Mesodermal cell (in vitro differentiated cells): ENCODE measurements at regions not wholly inside any gene's neighbourhood (a gene's known extent, or its start where the extent isn't known, plus 50 kb on each side); places are given as distances from the start of the nearest gene placed in this dataset.
"Not testable (repeated sequence)": the region's sequence is repeated elsewhere in the genome, so short reads cannot be mapped to it uniquely, and the experiment has no call there.

Experiments used
- H3K27ac ChIP-seq: 2 replicates; pipeline ENCODE4 v1.7.0; 2013; ENCODE audit warnings: mild to moderate bottlenecking, low read depth, low read length, moderate library complexity; ENCODE audit not compliant: severe bottlenecking
- H3K36me3 ChIP-seq: 2 replicates; pipeline ENCODE4 v1.7.1; 2013; ENCODE audit warnings: mild to moderate bottlenecking, low read length, moderate library complexity; ENCODE audit not compliant: control insufficient read depth, insufficient read depth
- H3K4me1 ChIP-seq: one replicate; pipeline ENCODE4 v1.7.1; 2013; ENCODE audit warnings: mild to moderate bottlenecking, low read length; ENCODE audit not compliant: insufficient read depth, control insufficient read depth, poor library complexity, severe bottlenecking
- H3K4me3 ChIP-seq: 2 replicates; pipeline ENCODE4 v1.7.0; 2013; ENCODE audit warnings: low read length, control low read depth, mild to moderate bottlenecking; ENCODE audit not compliant: insufficient read depth, poor library complexity, severe bottlenecking; ENCODE audit errors: extremely low read depth
- H3K9me3 ChIP-seq: 2 replicates; pipeline ENCODE4 v1.7.1; 2013; ENCODE audit warnings: mild to moderate bottlenecking, low read length, moderate library complexity; ENCODE audit not compliant: control insufficient read depth
- WGBS, 2 experiments: methylation state at CpG; one replicate each; pipeline ENCODE4 v1.1.5; 2013; ENCODE audit warnings: missing lambda C conversion rate in 2 of 2; ENCODE audit not compliant: insufficient coverage in 2 of 2; 5-methylcytosine and 5-hydroxymethylcytosine counted together

DNA sequence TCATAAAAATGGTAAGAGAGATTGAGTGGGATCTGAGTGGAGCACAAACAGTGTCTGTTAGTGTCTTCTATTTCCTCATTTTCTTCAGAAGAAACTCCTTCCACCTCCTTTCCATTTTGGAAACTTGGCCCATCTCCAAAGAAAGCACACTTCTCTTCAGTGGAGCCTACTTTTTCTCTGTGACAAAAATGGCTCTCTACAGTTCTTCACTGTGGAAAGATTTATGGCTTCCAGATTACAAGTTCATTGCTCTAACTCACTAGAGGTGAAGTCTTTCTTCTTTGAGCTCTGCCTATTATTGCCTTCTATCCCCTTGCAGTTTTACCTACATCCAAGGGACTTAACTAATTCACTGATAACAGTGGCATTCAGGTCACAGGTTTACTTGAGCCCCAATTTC, 325.8 kb downstream of the ANTXR2 start:
- Histone ChIP-seq H3K4me1 (no peaks in the 10 kb centered on the region), H3K9me3 (no peaks in the 10 kb centered on the region), H3K27ac (no peak overlapping the region), H3K4me3 (no peak overlapping the region), H3K36me3 (no peaks in the 10 kb centered on the region)

DNA sequence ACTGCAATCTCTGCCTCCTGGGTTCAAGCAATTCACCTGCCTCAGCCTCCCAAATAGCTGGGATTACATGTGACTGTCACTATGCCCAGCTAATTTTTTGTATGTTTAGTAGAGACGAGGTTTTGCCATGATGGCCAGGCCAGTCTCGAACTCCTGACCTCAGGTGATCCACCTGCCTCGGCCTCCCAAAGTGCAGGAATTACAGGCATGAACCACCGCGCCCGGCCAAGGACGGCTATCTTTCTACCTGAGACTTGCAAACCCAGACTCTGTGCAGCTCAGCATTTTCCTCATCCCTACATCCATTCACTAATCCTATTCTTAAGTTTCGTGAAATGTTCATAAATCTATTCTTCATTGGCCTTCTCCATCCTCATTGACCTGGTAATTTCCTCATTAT, 330.0 kb downstream of the ANTXR2 start:
- 83 to 87% methylated on average over 8 of the region's 8 CpGs for WGBS, 2 experiments
- no peak overlapping the region for H3K27ac ChIP-seq
- no peaks in the 10 kb centered on the region for H3K36me3 ChIP-seq
- no peak overlapping the region for H3K4me3 ChIP-seq
- H3K4me1 ChIP-seq, result no peaks in the 10 kb centered on the region
- no peaks in the 10 kb centered on the region for H3K9me3 ChIP-seq

DNA sequence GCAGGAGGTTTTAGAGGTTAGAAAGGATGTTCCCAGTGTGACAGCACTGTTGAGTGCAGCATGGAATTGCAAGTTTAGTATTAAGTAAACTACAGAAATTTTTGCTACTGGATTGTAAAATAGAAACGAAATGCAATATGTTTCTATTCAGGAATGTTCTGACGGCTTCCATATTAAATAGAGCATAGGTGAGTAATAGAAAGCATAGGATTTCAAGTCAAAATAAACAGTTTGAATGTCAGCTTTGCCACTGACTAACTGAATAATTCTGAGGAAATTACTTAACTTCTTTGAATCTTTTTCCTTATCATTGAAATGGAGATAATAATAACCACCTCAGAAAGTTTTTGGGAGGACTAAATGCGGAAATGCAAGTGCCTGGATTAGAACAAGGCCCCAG, 331.9 kb upstream of the GK2 start:
- H3K27ac ChIP-seq, result no peak overlapping the region
- 84 to 100% methylated on average over 1 to 2 of the region's 3 CpGs for WGBS, 2 experiments
- no peaks in the 10 kb centered on the region for H3K9me3 ChIP-seq
- no peak overlapping the region for H3K4me3 ChIP-seq
- no peaks in the 10 kb centered on the region for H3K4me1 ChIP-seq
- H3K36me3 ChIP-seq, result no peaks in the 10 kb centered on the region

DNA sequence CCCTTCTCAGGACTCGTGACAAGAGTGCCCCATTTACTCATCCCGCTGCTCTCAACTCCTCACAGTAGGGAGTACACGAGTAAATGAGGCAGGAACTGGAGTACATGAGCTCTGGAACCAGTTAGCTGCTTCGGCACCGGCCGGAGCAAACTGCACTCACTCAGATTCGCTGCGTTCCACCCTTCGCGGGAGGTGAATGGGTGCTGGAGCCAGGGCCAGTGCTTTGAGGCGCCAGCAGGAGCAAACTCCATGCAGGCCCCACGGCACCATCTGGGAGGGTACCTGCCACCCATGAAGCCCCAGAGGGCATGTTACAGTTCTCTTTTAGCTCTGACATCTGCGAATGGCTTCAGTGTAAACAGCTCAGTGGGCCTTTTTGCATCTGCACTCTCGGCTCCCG, 315.5 kb upstream of the GK2 start:
- 73 to 80% methylated on average over 12 to 13 of the region's 15 CpGs for WGBS, 2 experiments

DNA sequence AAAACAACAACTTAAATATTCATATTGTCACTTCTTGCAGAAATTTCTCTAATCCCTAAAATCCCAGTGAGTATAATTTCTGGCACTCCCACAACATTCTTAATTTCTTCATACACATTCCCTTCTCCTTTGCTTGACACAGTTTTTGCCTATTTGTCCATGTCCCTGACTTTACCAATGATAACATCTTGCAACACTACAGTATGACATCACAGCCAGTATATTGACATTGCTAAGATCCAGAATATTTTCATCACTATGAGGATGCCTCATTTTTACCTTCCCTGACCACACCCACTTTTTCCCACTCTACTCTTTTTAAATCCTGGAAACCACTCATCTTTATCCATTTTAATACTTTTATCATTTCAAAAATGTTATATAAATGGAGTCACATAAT, 292.3 kb upstream of the GK2 start:
- no peaks in the 10 kb centered on the region for H3K9me3 ChIP-seq
- no peak overlapping the region for H3K27ac ChIP-seq
- H3K36me3 ChIP-seq, result no peaks in the 10 kb centered on the region
- no peak overlapping the region for H3K4me3 ChIP-seq
- no peaks in the 10 kb centered on the region for H3K4me1 ChIP-seq

More for the DNA sequence above, 315.5 kb upstream of the GK2 start:
- Histone ChIP-seq H3K27ac (no peak overlapping the region), H3K36me3 (no peaks in the 10 kb centered on the region), H3K4me3 (no peak overlapping the region), H3K9me3 (no peaks in the 10 kb centered on the region), H3K4me1 (no peaks in the 10 kb centered on the region)

DNA sequence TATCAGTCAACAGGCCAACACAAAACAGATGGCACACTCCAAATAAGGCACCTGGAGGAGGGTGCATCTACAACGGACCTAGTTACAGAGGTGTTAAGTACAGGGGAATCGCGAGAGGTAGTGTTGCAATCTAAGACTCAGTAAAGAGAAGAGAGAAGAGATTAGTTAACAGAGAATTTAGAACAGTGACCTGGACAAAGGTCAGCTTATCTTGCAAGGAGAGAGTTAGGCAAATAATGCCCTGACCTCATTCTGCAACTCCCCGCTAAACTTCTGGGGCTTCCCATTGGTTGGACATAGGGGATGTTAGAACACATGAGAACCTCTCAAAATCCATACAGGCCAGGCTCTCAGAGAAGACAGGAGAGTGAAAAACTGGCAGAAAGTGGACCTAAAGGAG, 289.4 kb upstream of the GK2 start:
- 93 to 100% methylated on average over 3 of the region's 4 CpGs for WGBS, 2 experiments
- Histone ChIP-seq H3K27ac (no peak overlapping the region), H3K4me3 (no peak overlapping the region), H3K36me3 (no peaks in the 10 kb centered on the region), H3K4me1 (no peaks in the 10 kb centered on the region), H3K9me3 (peaks cover 7% of the 10 kb centered on the region)

DNA sequence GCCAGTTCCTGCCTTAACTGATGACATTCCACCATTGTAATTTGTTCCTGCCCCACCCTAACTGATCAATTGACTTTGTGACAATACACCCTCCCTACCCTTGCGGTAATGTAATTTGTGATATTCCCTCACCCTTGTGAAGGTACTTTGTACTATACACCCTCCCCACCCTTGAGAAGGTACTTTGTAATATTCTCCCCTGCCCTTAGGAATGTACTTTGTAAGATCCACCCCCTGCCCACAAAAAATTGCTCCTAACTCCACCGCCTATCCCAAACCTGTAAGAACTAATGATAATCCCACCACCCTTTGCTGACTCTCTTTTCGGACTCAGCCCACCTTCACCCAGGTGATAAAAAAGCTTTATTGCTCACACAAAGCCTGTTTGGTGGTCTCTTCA, 288.5 kb upstream of the GK2 start:
- H3K9me3 ChIP-seq, H3K4me1 ChIP-seq, H3K4me3 ChIP-seq, H3K36me3 ChIP-seq, H3K27ac ChIP-seq: not testable (repeated sequence)
- 100% methylated on average over 2 of the region's 3 CpGs; no CpG with 5 or more reads in 1 of the 2 experiments for WGBS, 2 experiments

DNA sequence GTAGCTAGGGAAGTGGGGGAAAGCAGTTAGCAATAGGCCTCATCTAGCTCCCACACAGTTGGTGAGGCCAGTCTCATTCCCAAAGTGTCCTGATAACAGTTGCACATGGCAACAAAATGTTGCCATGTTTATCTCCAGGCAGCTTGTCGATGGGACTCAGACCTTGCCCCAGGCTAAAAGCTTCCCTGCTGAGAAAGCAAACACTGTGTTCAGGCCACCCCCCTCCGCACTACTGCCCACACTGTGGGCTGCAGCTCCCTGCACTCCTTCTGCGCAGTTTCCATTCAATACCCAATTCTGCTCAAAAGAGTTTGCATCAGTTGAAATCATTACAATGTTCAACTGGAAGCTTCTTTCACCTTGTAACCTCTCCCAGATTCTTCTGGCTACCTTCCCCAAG, 287.8 kb upstream of the GK2 start:
- WGBS, 2 experiments, result 81 to 83% methylated on average over 2 to 3 of the region's 3 CpGs
- no peak overlapping the region for H3K27ac ChIP-seq
- H3K4me3 ChIP-seq, result no peak overlapping the region
- no peaks in the 10 kb centered on the region for H3K36me3 ChIP-seq
- H3K9me3 ChIP-seq, result peaks cover 7% of the 10 kb centered on the region
- no peaks in the 10 kb centered on the region for H3K4me1 ChIP-seq

DNA sequence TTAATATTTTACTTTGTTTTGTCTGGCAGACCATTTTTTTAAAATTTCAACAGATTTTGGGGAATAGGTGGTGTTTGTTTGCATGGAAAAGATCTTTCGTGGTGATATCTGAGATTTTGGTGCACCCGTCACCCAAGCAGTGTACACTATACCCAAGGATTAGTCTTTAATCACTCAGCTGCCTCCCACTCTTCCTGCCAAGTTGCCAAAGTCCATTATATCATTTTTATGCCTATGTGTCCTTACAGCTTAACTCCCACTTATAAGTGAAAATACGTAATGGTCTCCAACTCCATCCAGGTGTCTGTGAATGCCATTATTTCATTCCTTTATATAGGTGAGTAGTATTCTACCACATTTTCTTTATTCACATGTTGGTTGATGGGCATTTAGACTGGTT, 281.7 kb upstream of the GK2 start:
- 92 to 94% methylated on average over 2 of the region's 3 CpGs for WGBS, 2 experiments
- no peaks in the 10 kb centered on the region for H3K36me3 ChIP-seq
- H3K9me3 ChIP-seq, result peaks cover 7% of the 10 kb centered on the region

DNA sequence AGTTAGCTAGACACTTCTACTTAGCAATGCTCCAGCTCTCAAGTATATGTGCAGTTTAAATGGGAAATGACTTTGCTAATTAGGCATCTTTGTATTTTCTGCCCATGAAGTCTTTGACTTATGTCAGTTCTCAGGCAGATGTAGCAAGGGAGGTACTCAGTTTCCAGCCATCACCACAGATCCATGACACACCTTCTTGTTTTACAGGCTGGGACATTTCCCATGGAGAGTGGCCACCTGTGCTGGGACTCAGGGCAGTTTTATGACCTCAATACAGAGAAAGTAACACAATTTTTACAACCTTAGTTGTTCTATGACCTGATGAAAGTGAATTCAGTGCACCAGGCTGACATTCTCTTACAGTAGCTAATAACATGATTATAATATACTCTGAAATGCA, 280.7 kb upstream of the GK2 start:
- no peak overlapping the region for H3K27ac ChIP-seq
- H3K36me3 ChIP-seq, result no peaks in the 10 kb centered on the region
- H3K4me1 ChIP-seq, result no peaks in the 10 kb centered on the region
- peaks cover under 1% of the 10 kb centered on the region for H3K9me3 ChIP-seq
- no peak overlapping the region for H3K4me3 ChIP-seq

More for the DNA sequence above, 281.7 kb upstream of the GK2 start:
- no peaks in the 10 kb centered on the region for H3K4me1 ChIP-seq
- H3K27ac ChIP-seq, result no peak overlapping the region
- H3K4me3 ChIP-seq, result no peak overlapping the region

DNA sequence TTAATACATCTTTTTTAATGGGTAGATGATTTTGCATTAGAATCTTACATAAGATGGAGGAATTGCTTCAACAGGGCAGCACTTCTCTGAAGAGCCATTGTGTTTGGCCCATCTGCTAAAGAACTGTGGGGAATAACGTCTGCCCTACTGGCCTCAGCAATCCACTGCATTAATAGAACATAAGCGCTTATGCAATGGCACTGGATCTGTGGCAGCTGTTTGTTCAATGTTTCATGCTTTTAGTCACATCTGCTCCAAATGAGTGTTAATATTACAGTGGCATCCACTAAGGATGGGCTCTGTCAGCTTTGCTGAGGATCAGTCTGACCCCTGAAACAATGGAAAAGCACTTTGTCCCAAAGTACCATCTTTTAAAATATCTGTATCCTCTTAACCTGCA, 279.0 kb upstream of the GK2 start:
- WGBS, 2 experiments, result 71 to 86% methylated on average over 1 of the region's 2 CpGs
- Histone ChIP-seq H3K36me3 (no peaks in the 10 kb centered on the region), H3K4me3 (no peak overlapping the region), H3K27ac (no peak overlapping the region), H3K4me1 (no peaks in the 10 kb centered on the region), H3K9me3 (no peaks in the 10 kb centered on the region)

DNA sequence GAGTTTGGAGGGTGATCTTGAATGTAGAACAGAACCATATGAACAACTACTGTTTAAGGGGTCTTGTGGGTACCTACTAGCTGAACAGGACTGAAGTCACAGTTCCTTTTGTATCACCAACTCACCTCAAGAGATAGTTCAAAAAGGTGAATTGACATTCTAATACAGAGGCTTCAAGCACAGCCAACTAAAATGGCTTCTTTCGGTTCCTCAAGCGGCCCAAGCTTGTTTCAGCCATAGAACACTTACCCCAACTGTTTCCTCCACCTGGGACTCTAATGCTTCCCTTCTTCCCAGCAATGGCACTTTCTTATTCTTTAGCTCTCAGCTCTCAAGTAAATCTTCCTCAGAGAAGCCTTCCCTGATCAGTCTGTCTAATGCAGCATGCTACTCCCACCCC, 277.5 kb upstream of the GK2 start:
- H3K4me1 ChIP-seq, result no peaks in the 10 kb centered on the region
- 90 to 100% methylated on average over 2 of the region's 2 CpGs for WGBS, 2 experiments
- no peak overlapping the region for H3K4me3 ChIP-seq
- no peaks in the 10 kb centered on the region for H3K36me3 ChIP-seq
- no peaks in the 10 kb centered on the region for H3K9me3 ChIP-seq
- no peak overlapping the region for H3K27ac ChIP-seq
